ENCODE measurements at regions not wholly inside any gene's neighbourhood (a gene's known extent, or its start where the extent isn't known, plus 50 kb on each side); places are given as distances from the start of the nearest gene placed in this dataset.

DNA sequence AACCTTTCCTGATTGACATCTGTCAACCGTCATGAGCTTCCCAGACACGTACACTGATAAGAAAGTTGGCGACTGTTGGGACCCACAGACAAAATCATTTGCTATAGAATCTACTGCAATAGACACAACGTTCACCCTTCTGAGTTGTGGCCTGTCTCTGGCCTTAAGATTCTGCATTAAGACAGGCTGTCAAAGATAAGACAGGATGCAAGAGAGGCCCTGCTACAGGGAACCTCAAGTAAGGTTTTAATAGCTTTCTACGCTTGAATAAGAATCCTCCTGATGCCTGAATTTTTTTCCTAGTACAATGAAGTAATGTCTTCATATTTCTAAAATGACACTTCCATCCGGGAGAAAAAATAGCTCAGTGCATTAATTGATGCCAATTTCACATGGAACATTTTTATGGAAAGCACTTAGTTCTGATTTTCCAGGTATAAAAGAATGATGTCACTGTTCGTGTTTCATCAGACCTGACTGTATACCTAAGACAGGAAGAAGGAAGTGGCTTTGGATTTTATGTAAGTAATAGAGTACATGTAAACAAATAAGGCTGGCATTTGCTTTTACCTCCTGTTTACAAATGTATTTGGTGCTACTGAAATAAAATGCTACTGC lies 275.2 kb upstream of the GPC6 start:
- Histone ChIP-seq H3K9ac (replicated peaks; ENCODE audit: extremely low read depth, insufficient read depth, low read length) (no peak overlapping the region), H3K4me1 (ENCODE audit: control insufficient read depth, extremely low read depth, insufficient read depth, low read length) (no peaks in the 10 kb centered on the region), H3K27ac (ENCODE audit: insufficient read depth, low read depth, low read length) (no peak overlapping the region), H3K36me3 (ENCODE audit: control insufficient read depth in 2 of 2, extremely low read depth in 1 of 2, insufficient read depth in 2 of 2, low read length in 2 of 2) (no peaks in the 10 kb centered on the region), H3K4me2 (ENCODE audit: insufficient read depth, low read length) (no peak overlapping the region), H3K4me3 (replicated peaks in 1 of 3; ENCODE audit: insufficient read depth in 1 of 3, low read depth in 1 of 3, low read length in 3 of 3) (no peak overlapping the region), H3K9me3 (replicated peaks; ENCODE audit: control insufficient read depth, insufficient read depth, low read length) (peaks cover 5% of the 10 kb centered on the region), H4K20me1 (replicated peaks; ENCODE audit: control insufficient read depth, extremely low read depth, insufficient read depth, low read length) (no peaks in the 10 kb centered on the region), H3K9me1 (replicated peaks; ENCODE audit: control insufficient read depth, extremely low read depth, insufficient read depth, low read length) (no peaks in the 10 kb centered on the region), H3K79me2 (ENCODE audit: control insufficient read depth, insufficient read depth, low read length) (no peaks in the 10 kb centered on the region), H3K27me3 (ENCODE audit: control insufficient read depth in 2 of 2, insufficient read depth in 2 of 2, low read length in 2 of 2) (no peaks in the 10 kb centered on the region), H2AFZ (ENCODE audit: low read depth, low read length) (no peak overlapping the region)
- ChIA-PET CTCF (no interaction called here), POLR2A (no interaction called here)
- FAIRE-seq: no peak
- DNase-seq (ENCODE audit: low read depth, low spot score): no peak
- intact Hi-C loops (cut with micrococcal nuclease): no loop called here
- dilution Hi-C loops (cut with MboI; ENCODE audit: extremely low pct_ligation_motif_present, low sequenced_read_pairs): no loop called here
- no TSS peak for BruUV-seq (replicated peaks)
- no peak for TF ChIP-seq MYC (IDR thresholded peaks at IDR 0.05; ENCODE audit: low read depth, low read length)
- no peak for TF ChIP-seq POLR2AphosphoS5 (IDR thresholded peaks at IDR 0.05; ENCODE audit: insufficient read depth, low read depth, low read length)
- TF ChIP-seq POLR2A (IDR thresholded peaks at IDR 0.05; ENCODE audit: low read depth, low read length): no peak

DNA sequence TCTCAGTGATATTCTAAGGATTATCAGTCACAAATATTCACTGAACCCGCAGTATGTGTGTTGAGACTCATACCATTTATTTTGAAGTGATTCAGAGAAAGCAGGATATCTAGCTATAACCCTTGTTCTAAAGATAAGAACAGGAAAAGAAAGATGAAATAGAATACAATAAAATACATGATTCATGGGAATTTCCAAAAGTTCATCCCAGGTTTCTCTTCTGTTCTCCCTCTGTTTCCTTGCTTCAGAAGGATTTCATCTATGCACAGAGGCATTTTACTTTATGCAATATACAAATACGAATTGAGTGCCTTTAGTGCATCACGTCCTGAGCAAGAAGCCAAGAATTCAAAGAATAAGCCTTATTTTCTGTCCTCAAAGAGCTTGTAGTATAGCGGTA lies 274.4 kb upstream of the GPC6 start:
- dilution Hi-C loops (cut with MboI; ENCODE audit: extremely low pct_ligation_motif_present, low sequenced_read_pairs) (no loop called here), intact Hi-C loops (cut with micrococcal nuclease) (no loop called here)
- TF ChIP-seq POLR2A (IDR thresholded peaks at IDR 0.05; ENCODE audit: low read depth, low read length): no peak
- TF ChIP-seq POLR2AphosphoS5 (IDR thresholded peaks at IDR 0.05; ENCODE audit: insufficient read depth, low read depth, low read length): no peak
- no peak for TF ChIP-seq JUN (IDR thresholded peaks at IDR 0.05; ENCODE audit: borderline replicate concordance, insufficient read depth, insufficient read length, low read depth)
- no peak for TF ChIP-seq EZH2 (IDR thresholded peaks at IDR 0.05; ENCODE audit: borderline replicate concordance, low read depth, low read length, severe bottlenecking)
- TF ChIP-seq MYC (IDR thresholded peaks at IDR 0.05; ENCODE audit: low read depth, low read length): no peak
- TF ChIP-seq, protein P1, sequence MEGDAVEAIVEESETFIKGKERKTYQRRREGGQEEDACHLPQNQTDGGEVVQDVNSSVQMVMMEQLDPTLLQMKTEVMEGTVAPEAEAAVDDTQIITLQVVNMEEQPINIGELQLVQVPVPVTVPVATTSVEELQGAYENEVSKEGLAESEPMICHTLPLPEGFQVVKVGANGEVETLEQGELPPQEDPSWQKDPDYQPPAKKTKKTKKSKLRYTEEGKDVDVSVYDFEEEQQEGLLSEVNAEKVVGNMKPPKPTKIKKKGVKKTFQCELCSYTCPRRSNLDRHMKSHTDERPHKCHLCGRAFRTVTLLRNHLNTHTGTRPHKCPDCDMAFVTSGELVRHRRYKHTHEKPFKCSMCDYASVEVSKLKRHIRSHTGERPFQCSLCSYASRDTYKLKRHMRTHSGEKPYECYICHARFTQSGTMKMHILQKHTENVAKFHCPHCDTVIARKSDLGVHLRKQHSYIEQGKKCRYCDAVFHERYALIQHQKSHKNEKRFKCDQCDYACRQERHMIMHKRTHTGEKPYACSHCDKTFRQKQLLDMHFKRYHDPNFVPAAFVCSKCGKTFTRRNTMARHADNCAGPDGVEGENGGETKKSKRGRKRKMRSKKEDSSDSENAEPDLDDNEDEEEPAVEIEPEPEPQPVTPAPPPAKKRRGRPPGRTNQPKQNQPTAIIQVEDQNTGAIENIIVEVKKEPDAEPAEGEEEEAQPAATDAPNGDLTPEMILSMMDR (IDR thresholded peaks at IDR 0.05; ENCODE audit: extremely low read depth in 1 of 2, insufficient read depth in 1 of 2, low read depth in 1 of 2, low read length in 2 of 2): no peak
- TF ChIP-seq GATA2 (IDR thresholded peaks at IDR 0.05; ENCODE audit: insufficient read depth, insufficient read length, low read depth, low read length): no peak
- TF ChIP-seq FOS (IDR thresholded peaks at IDR 0.05; ENCODE audit: borderline replicate concordance, insufficient read depth, low read length): no peak
- TF ChIP-seq, protein P2, sequence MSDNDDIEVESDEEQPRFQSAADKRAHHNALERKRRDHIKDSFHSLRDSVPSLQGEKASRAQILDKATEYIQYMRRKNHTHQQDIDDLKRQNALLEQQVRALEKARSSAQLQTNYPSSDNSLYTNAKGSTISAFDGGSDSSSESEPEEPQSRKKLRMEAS (IDR thresholded peaks at IDR 0.05; ENCODE audit: insufficient read depth, insufficient read length): no peak
- no peaks in the 10 kb centered on the region for H4K20me1 ChIP-seq (replicated peaks; ENCODE audit: control insufficient read depth, extremely low read depth, insufficient read depth, low read length)
- POLR2A ChIA-PET: no interaction called here
- H3K9me3 ChIP-seq (replicated peaks; ENCODE audit: control insufficient read depth, insufficient read depth, low read length): peaks cover 4% of the 10 kb centered on the region
- H2AFZ ChIP-seq (ENCODE audit: low read depth, low read length): no peak overlapping the region
- DNase-seq (ENCODE audit: low read depth, low spot score): no peak
- H3K9me1 ChIP-seq (replicated peaks; ENCODE audit: control insufficient read depth, extremely low read depth, insufficient read depth, low read length): no peaks in the 10 kb centered on the region
- no TSS peak for BruUV-seq (replicated peaks)
- H3K27me3 ChIP-seq (ENCODE audit: control insufficient read depth in 2 of 2, insufficient read depth in 2 of 2, low read length in 2 of 2): no peaks in the 10 kb centered on the region
- no peak overlapping the region for H3K4me2 ChIP-seq (ENCODE audit: insufficient read depth, low read length)
- no peak overlapping the region for H3K9ac ChIP-seq (replicated peaks; ENCODE audit: extremely low read depth, insufficient read depth, low read length)
- no peaks in the 10 kb centered on the region for H3K79me2 ChIP-seq (ENCODE audit: control insufficient read depth, insufficient read depth, low read length)
- no peak overlapping the region for H3K27ac ChIP-seq (ENCODE audit: insufficient read depth, low read depth, low read length)
- H3K4me1 ChIP-seq (ENCODE audit: control insufficient read depth, extremely low read depth, insufficient read depth, low read length): no peaks in the 10 kb centered on the region
- FAIRE-seq: no peak
- H3K36me3 ChIP-seq (ENCODE audit: control insufficient read depth in 2 of 2, extremely low read depth in 1 of 2, insufficient read depth in 2 of 2, low read length in 2 of 2): no peaks in the 10 kb centered on the region
- no peak overlapping the region for H3K4me3 ChIP-seq (replicated peaks in 1 of 3; ENCODE audit: insufficient read depth in 1 of 3, low read depth in 1 of 3, low read length in 3 of 3)
- CTCF ChIA-PET: no interaction called here

All from endothelial cell of umbilical vein (primary cell).